DMS114 treated with DMSO at 0.1 percent for 48 hours (cell line): ENCODE measurements at regions not wholly inside any gene's neighbourhood (a gene's known extent, or its start where the extent isn't known, plus 50 kb on each side); places are given as distances from the start of the nearest gene placed in this dataset.
"Not testable (repeated sequence)": the region's sequence is repeated elsewhere in the genome, so short reads cannot be mapped to it uniquely, and the experiment has no call there.

ENCODE experiments used
- DNase-seq: peaks from one replicate; lab custom pipeline; 2025; ENCODE audit not compliant: unreplicated experiment; lab: John Stamatoyannopoulos, UW

DNA sequence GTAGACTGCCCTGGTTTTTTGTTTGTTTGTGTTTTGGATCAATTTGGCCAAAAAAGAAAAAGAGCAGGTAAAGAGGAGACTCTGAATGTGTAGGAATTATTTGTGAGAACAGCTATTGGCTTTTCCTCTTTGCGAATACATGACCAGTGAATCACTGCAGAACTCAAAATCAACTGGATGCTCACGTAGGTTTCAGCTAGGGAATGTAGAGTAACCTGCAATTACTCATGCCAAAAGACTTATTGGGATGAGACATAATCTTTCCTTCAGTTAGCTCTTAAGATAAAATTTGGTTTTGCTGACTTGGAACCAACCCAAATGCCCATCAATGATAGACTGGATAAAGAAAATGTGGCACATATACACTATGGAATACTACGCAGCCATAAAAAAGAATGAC is 348.0 kb downstream of the NPR3 start:
- no peak for DNase-seq

DNA sequence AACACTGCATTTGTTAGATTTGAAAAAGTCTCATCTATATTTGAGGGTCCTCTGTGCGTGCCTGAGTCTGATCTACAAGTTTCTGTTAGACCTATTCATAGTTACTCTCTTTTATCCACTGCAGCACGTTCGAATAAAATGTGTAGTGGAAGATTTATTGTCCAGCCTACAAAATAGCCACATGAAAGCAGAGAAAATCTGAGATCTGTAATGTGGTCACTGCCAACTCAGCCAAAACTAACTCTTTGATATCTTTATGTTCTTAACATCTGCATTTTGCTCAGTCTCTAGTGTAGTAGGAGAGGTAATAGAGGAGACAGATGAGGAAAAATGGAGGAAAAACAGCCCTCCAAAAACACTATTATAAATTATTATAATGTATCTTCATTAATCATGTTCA is 354.0 kb downstream of the NPR3 start:
- no peak for DNase-seq

DNA sequence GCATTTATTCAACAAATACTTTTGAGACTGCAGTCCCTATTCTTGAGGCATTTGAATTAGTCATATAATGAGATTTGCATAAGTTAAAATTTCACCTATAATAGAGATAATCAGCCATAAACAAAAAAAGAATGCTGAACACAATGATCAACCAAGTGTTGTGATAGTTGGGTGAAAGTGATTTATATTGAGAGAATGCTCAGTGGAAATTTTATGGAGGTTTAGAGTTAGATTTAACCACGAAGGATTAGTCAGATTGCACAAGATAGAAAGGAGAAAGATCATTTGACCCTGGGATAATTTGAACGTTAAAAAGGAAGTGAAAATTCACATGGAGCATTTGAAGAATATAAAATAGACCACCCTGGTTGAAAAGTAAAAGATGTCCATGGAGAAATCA is 356.2 kb downstream of the NPR3 start:
- no peak for DNase-seq

DNA sequence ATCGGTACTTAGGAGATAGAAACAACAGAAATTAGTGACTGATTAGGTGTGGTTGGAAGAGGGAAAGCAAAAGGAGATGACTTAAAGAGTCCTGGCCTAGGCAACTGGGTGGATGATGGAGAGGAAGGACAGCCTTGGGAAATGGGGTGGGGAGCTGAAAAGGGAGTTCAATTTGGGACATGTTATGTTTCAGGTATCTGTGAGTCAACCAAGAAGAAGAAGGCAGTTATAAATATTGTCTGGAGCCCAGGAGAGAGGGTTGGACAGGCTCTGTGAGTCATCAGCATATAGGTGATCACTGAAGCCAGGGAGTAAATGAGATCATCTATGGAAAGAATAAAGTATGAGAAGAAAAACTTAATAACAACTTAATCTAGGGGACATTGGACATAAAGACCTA is 357.7 kb downstream of the NPR3 start:
- DNase-seq = no peak

DNA sequence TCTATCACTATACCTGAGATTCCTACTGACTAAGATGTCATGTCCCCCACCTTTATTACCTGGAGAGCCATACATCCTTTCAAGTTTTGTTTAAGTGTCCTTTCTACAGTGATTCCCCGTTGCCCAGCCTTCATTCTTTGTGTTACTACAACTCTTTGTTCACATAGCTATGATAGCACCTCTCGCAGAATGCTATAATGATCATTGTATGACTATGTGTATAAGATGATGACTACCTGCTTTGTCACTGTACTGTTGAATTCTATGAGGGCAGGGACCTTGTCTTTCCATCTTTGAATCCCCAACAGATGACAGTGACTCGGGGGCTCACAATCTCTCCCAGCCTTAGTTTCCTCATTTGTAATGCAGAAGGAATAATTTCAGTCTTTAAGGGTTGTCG is 361.2 kb downstream of the NPR3 start:
- DNase-seq = no peak

DNA sequence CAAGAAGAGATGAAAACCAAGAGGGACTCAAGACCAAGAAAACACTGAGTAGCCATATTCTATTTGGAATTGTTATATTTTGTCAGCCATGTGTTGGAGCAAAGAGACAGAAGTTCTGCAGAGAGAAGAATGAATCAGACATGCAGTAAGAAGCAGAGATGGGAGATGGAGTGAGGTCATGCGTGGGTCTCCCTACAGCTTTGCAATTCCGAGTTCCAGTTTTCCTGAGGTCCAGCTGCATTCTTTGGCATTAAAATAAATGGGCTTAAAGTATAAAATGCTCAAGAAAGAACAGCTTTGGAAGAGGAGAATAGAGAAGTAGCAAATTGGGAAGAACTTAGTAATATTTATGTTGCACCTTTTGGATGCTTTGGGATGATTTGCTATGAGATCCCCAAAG is 361.6 kb downstream of the NPR3 start:
- DNase-seq = no peak

DNA sequence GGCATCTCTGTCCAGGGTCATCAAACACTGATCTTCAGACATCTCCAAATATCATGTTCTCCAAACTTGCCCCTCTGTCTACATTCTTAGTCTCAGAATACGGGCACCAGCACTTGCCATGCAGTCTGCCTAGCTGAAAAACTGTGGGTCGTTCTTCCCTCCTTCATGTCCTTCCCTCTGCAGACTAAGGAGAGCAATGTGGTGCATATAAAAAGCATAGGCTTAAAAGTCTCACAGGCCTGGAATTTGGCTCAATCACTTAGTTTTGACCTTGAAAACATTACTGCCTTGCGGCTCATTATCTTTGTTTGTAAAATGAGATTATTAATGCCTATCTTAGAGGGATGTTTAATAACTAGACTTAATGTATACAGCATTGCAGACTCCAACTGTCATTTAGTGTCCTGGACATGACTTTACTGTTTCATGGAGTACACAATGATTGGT is 362.8 kb downstream of the NPR3 start:
- no peak for DNase-seq

DNA sequence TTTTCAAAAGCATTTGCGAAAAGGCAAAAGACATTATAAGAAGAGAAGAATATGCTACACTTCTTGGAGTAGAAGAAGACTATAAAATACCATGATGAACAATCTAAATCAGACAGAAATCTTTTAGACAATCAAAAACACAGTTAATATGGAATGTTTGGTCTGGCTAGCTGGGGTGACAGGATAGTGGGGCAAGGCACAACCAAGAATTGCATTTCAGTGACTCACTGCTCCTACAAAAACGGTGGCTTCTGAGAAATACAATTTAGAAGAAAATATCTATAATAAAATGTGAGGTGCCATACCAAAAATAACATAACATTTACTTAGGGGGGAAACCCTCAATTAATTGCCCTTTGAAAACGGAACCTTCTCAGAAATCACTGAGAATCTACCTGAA is 363.4 kb downstream of the NPR3 start:
- no peak for DNase-seq

DNA sequence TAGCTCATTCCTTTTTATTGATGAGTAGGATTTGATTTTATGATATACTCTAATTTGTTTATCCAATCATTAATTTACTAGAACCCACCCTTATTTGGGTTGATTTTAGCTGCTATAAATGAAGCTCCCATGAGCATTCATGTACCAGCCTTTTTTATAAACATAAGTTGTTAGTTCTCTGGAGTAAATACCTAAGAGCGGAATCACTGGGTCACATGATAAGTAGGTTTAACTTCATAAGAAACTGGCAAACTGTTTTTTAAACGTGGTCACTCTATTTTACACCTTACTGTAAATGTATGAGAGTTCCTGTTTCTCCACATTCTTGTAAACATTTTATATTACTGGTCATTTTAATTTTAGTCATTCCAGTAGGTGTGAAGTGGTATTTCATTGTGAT is 364.6 kb downstream of the NPR3 start:
- no peak for DNase-seq

DNA sequence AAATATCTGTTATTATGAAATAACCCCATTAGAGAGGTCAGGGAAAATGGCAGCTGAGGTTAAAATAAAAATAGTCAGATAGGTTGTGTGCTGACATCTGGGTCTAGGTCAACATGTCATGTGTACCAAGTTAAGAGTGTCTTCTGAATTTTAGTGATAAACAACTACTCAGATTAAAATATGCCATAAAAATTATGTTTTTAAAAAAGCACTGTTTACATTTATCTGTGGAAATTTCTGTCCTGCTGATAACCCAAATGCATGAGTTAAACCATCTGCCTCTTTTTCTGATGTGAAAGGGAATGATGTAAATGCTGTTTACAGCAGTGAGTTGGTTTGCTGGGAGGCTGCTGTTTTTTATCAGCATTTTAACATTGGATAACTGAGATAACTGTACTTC is 361.2 kb upstream of the TARS1 start:
- DNase-seq = no peak

DNA sequence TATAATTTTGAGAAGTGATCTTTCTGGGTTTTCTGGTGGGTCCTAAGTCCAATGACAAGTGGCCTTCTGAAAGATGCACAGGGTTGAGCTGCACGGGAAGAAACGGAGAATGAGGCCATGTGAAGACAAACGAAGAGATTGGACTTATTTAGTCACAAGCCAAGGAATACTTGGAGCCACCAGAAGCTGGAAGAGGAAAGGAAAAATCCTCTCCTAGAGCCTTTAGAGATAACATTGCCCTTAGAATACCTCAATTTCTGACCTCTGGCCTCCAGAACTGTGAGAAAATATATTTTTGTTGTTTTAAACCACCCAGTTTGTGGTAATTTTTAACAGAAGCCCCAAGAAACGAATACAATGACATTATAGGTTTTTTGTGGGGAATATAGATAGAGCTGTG is 360.5 kb upstream of the TARS1 start:
- no peak for DNase-seq

DNA sequence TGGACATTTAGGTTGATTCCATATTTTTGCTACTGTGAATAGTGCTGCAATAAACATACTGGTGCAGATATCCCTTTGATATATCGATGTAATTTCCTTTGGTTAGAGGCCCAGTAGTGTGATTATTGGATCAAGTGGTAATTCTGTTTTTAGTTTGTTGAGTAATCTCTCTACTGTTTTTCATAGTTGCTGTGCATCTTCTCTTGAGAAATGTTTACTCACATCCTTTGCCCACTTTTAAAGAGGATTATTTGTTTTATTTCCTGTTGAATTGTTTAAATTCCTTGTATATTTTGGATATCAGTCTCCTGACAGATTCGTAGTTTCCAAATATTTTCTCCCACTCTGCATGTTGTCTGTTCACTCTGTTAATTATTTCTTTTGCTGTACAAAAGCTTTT is 352.6 kb upstream of the TARS1 start:
- DNase-seq = no peak

DNA sequence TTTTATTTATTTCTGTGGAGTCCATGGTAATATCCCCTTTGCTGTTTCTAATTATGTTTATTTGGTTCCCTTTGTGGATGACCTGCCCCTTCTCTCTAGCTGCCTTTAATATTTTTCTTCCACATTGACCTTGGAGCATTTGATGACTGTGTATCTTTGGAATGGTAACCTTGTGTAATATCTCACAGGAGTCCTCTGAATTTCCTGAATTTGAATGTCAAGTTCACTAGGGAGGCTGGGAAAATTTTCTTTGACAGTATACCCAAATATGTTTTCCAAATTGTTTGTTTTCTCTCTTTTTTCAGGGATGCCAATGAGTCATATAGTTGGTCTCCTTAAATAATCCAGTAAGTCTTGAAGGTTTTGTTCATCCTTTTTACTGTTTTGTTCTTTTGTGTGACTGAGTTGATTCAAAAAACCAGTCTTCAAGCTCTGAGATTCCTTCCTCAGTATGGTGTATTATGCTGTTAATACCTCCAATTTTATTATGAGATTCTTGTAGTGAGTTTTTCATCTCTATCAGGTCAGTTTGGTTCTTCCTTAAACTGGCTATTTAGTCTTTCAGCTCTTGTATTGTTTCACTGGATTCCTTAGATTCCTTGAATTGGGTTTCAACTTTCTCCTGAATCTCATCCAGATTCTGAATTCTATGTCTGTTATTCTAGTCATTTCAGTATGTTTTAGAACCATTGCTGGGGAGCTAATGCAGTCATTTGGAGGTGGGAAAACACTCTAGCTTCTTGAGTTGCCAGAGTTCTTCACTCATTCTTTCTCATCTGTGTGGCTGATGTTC is 349.0 kb upstream of the TARS1 start:
- no peak for DNase-seq

DNA sequence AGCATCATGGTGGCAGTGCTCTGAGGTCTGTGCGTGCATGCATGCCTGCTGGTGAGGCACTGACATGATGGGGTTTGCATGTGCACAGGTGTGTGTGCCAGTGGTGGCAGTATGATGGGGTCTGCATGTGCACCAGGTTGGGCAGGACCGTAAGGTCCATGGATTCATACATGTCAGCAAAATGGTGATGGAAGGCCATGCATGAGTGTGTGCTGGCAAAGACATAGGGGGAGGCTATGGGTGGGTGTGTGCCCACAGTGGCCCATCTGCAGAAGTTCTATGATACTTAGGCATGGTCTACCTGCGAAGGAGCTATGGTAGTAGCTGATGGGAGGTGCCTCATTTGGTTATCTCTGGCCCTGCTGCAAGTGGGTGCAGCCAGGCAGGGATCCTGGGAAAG is 348.0 kb upstream of the TARS1 start:
- no peak for DNase-seq

DNA sequence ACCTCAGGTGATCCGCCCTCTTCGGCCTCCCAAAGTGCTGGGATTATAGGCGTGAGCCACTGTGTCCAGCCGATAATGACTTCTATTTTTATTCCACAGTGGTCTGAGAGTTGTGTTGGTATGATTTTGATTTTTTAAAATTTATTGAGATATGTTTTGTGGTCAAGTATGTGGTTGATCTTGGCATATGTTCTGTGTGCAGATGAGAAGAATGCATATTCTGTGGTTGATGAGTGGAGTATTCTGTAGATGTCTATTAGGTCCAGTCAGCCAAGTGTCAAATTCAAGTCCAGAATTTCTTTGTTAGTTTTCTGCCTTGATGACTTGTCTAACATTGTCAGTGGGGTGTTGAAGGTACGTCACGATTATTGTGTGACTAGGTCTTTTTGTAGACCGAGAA is 338.2 kb upstream of the TARS1 start:
- DNase-seq = no peak

DNA sequence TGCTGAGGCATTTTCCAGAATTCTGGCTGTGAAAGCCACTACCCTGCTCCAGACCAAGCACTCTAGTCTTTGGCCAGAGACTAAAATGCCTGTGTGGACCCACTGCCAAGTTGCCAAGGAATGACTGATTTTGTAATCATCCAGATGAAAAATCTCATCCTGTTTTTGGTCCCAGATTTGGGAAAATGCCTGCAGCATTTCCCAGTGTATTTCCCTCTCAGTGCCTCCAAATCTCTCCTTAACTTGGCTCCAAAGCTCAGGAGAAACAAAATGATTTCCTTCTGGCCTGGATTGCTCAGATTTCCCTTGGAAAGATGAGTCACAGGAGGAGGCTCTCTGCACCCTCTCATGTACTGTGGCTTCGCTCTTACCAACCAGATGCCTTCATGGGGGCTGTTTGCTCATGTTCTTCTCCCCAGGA is 335.2 kb upstream of the TARS1 start:
- DNase-seq = no peak

DNA sequence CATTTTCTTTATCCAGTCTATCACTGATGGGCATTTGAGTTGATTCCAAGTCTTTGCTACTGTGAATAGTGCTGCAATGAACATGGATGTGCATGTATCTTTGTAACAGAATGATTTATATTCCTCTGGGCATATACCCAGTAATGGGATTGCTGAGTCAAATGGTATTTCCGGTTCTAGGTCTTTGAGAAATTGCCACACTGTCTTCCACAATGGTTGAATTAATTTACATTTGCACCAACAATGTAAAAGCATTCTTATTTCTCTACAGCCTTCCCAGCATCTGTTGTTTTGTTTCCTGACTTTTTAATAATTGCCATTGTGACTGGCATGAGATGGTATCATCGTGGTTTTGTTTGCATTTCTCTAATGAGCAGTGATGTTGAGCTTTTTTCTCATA is 330.3 kb upstream of the TARS1 start:
- DNase-seq = not testable (repeated sequence)

DNA sequence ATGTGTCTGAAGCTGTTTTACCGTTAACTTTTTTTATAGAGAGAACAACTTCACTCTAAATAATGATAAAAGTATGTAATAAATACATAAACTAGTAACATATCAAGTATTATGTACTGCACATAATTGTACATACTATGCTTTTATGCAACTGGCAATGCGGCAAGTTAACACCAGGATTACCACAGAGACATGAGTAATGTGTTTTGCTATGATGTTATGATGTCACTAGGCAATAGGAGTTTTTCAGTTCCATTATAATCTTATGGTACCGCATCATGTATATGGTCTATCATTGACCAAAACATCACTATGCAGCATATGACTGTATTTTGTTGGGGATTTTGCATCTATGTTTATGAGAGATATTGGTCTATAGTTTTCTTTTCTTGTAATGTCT is 326.4 kb upstream of the TARS1 start:
- no peak for DNase-seq

DNA sequence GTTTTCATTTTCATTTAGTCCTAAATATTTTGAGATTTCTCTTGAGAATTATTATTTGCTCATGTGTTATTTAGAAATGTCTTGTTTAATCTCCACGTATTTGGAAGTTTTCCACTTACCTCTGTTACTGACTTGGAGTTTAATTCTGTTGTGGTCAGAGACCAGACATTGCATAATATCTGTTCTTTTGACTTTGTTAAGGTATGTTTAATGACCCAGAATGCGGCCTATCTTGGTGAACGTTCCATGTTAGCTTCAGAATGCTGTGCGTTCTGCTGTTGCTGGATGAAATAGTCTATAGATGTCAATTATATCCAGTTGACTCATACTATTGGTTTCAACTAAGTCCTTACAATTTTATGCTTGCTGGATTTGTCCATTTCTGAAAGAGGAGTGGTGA is 325.3 kb upstream of the TARS1 start:
- no peak for DNase-seq

DNA sequence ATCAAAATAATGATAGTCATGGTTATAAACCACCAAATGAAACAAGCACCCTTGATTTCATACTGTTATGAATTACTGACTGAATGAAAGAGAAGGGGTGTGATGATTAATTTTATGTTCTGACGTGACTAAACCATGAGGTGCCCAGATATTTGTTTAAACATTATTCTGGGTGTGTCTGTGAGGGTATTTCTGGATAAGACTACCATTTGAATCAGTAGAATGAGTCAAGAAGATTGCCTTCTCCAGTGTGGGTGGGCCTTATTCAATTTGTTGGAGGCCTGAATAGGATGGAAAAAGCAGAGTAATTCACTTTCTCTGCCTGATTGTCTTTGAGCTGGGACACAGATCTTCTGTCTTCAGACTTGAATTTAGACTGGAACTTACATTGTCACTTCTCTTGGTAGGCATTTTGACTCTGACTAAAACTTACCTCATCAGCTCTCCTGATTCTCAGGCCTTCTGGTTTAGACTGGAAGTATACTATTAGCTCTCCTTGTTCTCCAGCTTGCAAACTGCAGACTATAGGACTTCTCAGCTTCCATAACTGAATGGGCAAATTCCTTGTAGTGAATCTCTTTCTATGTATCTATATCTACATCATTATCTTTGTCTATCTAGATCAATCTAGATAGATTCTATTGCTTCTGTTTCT is 321.9 kb upstream of the TARS1 start:
- no peak for DNase-seq

DNA sequence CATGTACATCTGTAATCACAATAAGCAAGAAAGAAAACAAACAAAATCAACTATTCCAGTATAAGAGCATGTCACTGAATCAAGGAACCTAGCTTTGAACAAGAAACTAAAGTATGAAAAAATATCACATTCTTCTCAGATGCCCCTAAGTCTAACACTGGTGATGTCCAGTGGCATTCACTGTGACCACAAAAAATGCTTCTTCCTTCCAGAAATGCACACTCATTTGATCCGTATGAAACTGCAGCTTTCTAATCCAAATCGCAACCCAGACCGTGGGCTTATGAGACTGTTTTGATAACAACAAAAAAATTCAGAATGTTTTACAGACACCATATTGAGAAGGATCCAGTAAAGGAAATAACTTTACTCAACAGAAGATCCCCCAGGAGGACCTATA is 320.1 kb upstream of the TARS1 start:
- no peak for DNase-seq

DNA sequence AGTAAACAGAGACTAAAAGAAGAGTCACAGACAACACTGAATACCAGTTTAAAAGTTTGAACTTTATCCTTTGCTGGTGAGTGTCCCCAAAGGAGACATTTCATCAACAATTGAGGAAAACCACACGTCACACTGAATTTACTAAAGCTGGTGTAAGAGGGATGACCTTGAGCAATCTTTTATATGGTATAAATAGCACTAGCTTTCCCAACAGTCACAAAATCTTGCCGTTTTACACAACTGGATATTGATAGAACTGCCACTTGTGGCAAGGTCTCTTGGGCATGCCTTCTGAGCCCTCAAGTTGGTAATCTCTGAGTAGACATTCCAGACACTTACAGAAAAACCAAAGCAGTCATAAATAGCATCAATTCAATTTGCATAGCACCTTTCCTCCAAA is 311.5 kb upstream of the TARS1 start:
- no peak for DNase-seq

DNA sequence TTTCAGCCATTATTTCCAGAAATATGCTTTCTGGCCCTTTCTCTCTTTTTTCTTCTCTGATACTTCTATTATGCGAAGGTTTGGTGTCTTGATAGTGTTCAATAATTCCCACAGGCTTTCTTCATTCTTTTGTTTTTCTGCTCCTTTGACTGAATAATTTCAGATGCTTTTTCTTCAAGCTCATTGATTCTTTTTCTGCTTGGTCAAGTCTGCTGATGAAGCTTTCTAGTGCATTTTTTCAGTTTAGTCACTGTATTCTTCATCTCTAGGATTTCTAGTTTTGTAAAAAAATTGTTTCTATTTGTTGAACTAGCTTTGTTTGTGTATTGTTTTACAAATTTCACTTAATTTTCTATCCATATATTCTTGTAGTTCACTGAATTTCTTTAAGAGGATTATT is 304.0 kb upstream of the TARS1 start:
- no peak for DNase-seq
